Liver (tissue), 8 donors: ENCODE measurements at regions not wholly inside any gene's neighbourhood (a gene's known extent, or its start where the extent isn't known, plus 50 kb on each side); places are given as distances from the start of the nearest gene placed in this dataset.

Experiments
- DNase-seq: peaks from one replicate; pipeline ENCODE4 v3.0.0-alpha.2; 2017; ENCODE audit warnings: low spot score
- H3K27ac ChIP-seq, 2 donors: one replicate each; pipeline ENCODE4 v1.7.0; 2013; ENCODE audit warnings: inconsistent platforms in 2 of 2, low read length in 2 of 2, control low read depth in 1 of 2, low read depth in 1 of 2, mild to moderate bottlenecking in 1 of 2
- H3K27me3 ChIP-seq, 4 donors: one replicate each; pipeline versions ENCODE4 v1.6.1 to v1.7.0; 2013; ENCODE audit warnings: low read length in 3 of 4, inconsistent platforms in 1 of 4, mild to moderate bottlenecking in 1 of 4, moderate library complexity in 1 of 4; ENCODE audit not compliant: control insufficient read depth in 4 of 4, insufficient read depth in 4 of 4
- H3K36me3 ChIP-seq, 4 donors: one replicate each; pipeline versions ENCODE4 v1.6.1 to v1.7.0; 2013; ENCODE audit warnings: low read length in 3 of 4, mild to moderate bottlenecking in 3 of 4, low read depth in 1 of 4, moderate library complexity in 1 of 4; ENCODE audit not compliant: control insufficient read depth in 4 of 4, insufficient read depth in 3 of 4
- H3K4me1 ChIP-seq, 4 donors: one replicate each; pipeline versions ENCODE4 v1.6.1 to v1.7.0; 2013; ENCODE audit warnings: low read length in 3 of 4, mild to moderate bottlenecking in 3 of 4, moderate library complexity in 1 of 4; ENCODE audit not compliant: control insufficient read depth in 4 of 4, insufficient read depth in 4 of 4
- H3K4me3 ChIP-seq, 3 donors: one replicate each; pipeline versions ENCODE4 v1.6.1 to v1.7.0; 2013; ENCODE audit warnings: low read length in 3 of 3, control low read depth in 1 of 3, low read depth in 1 of 3, mild to moderate bottlenecking in 1 of 3
- H3K9ac ChIP-seq, 2 donors: one replicate each; pipeline ENCODE4 v1.7.0; 2013; ENCODE audit warnings: low read length in 2 of 2, mild to moderate bottlenecking in 2 of 2, moderate library complexity in 2 of 2, control low read depth in 1 of 2, low read depth in 1 of 2
- H3K9me3 ChIP-seq, 4 donors: one replicate each; pipeline versions ENCODE4 v1.6.1 to v1.7.0; 2013; ENCODE audit warnings: low read length in 3 of 4; ENCODE audit not compliant: control insufficient read depth in 4 of 4
- ATF3 ChIP-seq: IDR thresholded peaks from 2 replicates; pipeline ENCODE4 v1.6.1; 2016; ENCODE audit warnings: antibody characterized with exemption
- CTCF ChIP-seq: fragments of 150-350 bp; IDR thresholded peaks from 2 replicates; pipeline ENCODE4 v1.5.1; 2017; ENCODE audit warnings: improper control_type of control experiment, low read depth, low read length; ENCODE audit not compliant: missing input control
- EGR1 ChIP-seq, 2 donors: IDR thresholded peaks; 2 replicates each; pipeline ENCODE4 v1.6.1; 2016 to 2018; ENCODE audit warnings: antibody characterized with exemption in 2 of 2, low read depth in 2 of 2
- FOXA1 ChIP-seq: IDR thresholded peaks from 2 replicates; pipeline ENCODE4 v1.6.1; 2016; ENCODE audit warnings: antibody characterized with exemption
- FOXA2 ChIP-seq: IDR thresholded peaks from 2 replicates; pipeline ENCODE4 v1.6.1; 2016; ENCODE audit warnings: antibody characterized with exemption
- GABPA ChIP-seq, 2 donors: IDR thresholded peaks in 1 of 2; conservative IDR thresholded peaks in 1 of 2; 2 replicates each; pipeline ENCODE4 v1.6.1; 2016; ENCODE audit warnings: antibody characterized with exemption in 2 of 2, mild to moderate bottlenecking in 1 of 2, moderate library complexity in 1 of 2
- HNF4A ChIP-seq, 2 donors: conservative IDR thresholded peaks; 2 replicates each; pipeline ENCODE4 v1.6.1; 2016; ENCODE audit warnings: antibody characterized with exemption in 2 of 2, mild to moderate bottlenecking in 2 of 2
- HNF4G ChIP-seq: IDR thresholded peaks from 2 replicates; pipeline ENCODE4 v1.6.1; 2016; ENCODE audit warnings: antibody characterized with exemption
- MAX ChIP-seq: IDR thresholded peaks from 2 replicates; pipeline ENCODE4 v1.6.1; 2016; ENCODE audit warnings: antibody characterized with exemption
- NR2F2 ChIP-seq: IDR thresholded peaks from 2 replicates; pipeline ENCODE4 v1.6.1; 2016; ENCODE audit warnings: antibody characterized with exemption
- RAD21 ChIP-seq, 2 donors: IDR thresholded peaks; 2 replicates each; pipeline ENCODE4 v1.6.1; 2016; ENCODE audit warnings: antibody characterized with exemption in 2 of 2, mild to moderate bottlenecking in 2 of 2
- REST ChIP-seq: IDR thresholded peaks from 2 replicates; pipeline ENCODE4 v1.6.1; 2016; ENCODE audit warnings: antibody characterized with exemption, mild to moderate bottlenecking
- RXRA ChIP-seq, 2 donors: IDR thresholded peaks; 2 replicates each; pipeline ENCODE4 v1.6.1; 2017 to 2018; ENCODE audit warnings: antibody characterized with exemption in 2 of 2, mild to moderate bottlenecking in 1 of 2
- TAF1 ChIP-seq: conservative IDR thresholded peaks from 2 replicates; pipeline ENCODE4 v1.6.1; 2016; ENCODE audit warnings: antibody characterized with exemption, mild to moderate bottlenecking
- YY1 ChIP-seq: IDR thresholded peaks from 2 replicates; pipeline ENCODE4 v1.6.1; 2016; ENCODE audit warnings: antibody characterized with exemption, mild to moderate bottlenecking
- ZBTB33 ChIP-seq: IDR thresholded peaks from 2 replicates; pipeline ENCODE4 v1.6.1; 2016; ENCODE audit warnings: antibody characterized with exemption
- WGBS: extraction: QIAGEN DNeasy Blood & Tissue Kit; methylation state at CpG from one replicate; pipeline ENCODE4 v1.1.7; 2013; 5-methylcytosine and 5-hydroxymethylcytosine counted together
- donor health status: healthy.
- donor health status: healthy.
- donor health status: healthy.
- donor health status: healthy.
- donor health status: healthy.

GRCh38 chr11:36775130-36775529, 177.1 kb upstream of the RAG2 start:
- Histone ChIP-seq H3K9ac (no peak overlapping the region), H3K27ac (no peak overlapping the region), H3K27me3 (peaks cover 0 to 5% (median 0%) of the 10 kb centered on the region in 4 donors), H3K4me3 (no peak overlapping the region), H3K9me3 (no peaks in the 10 kb centered on the region), H3K36me3 (no peaks in the 10 kb centered on the region), H3K4me1 (no peaks in the 10 kb centered on the region)
- 70% methylated on average over 1 of the region's 1 CpG for WGBS
- no peak for DNase-seq
- TF ChIP-seq HNF4A (conservative IDR thresholded peaks at IDR 0.05) (no peak), FOXA1 (no peak), HNF4G (no peak), FOXA2 (no peak)

GRCh38 chr11:36774603-36775002, 176.6 kb upstream of the RAG2 start:
- TF ChIP-seq CTCF (no peak), EGR1 (IDR thresholded peaks at IDR 0.05; ENCODE audit: low read depth in 2 of 2) (no peak), HNF4G (no peak), HNF4A (conservative IDR thresholded peaks at IDR 0.05) (no peak), MAX (no peak)
- no peak overlapping the region for H3K4me3 ChIP-seq
- H3K9me3 ChIP-seq, result no peaks in the 10 kb centered on the region
- H3K36me3 ChIP-seq, result no peaks in the 10 kb centered on the region
- WGBS, result 52% methylated on average over 1 of the region's 1 CpG
- no peak overlapping the region for H3K9ac ChIP-seq
- H3K4me1 ChIP-seq, result no peaks in the 10 kb centered on the region
- H3K27ac ChIP-seq, result no peak overlapping the region
- H3K27me3 ChIP-seq, result peaks cover 0 to 7% (median 0%) of the 10 kb centered on the region in 4 donors
- DNase-seq, result no peak

- no peak overlapping the region for H3K4me3 ChIP-seq
- H3K9ac ChIP-seq, result no peak overlapping the region
- TF ChIP-seq RAD21 (IDR thresholded peaks at IDR 0.05), result no peak
- TF ChIP-seq CTCF, result no peak
- no peak for TF ChIP-seq TAF1
- no peak for TF ChIP-seq ATF3
- no peak for TF ChIP-seq MAX
- TF ChIP-seq RXRA (IDR thresholded peaks at IDR 0.05), result no peak
- TF ChIP-seq FOXA2, result no peak
- TF ChIP-seq HNF4G, result no peak
- TF ChIP-seq YY1, result no peak
- TF ChIP-seq EGR1 (IDR thresholded peaks at IDR 0.05; ENCODE audit: low read depth in 2 of 2), result no peak
- no peak for TF ChIP-seq FOXA1
- TF ChIP-seq NR2F2, result no peak
- no peak for TF ChIP-seq REST
- no peak for TF ChIP-seq ZBTB33
- TF ChIP-seq GABPA (IDR thresholded peaks at IDR 0.05 in 1 of 2, conservative IDR thresholded peaks at IDR 0.05 in 1 of 2), result no peak
- TF ChIP-seq HNF4A (conservative IDR thresholded peaks at IDR 0.05), result no peak
- no peaks in the 10 kb centered on the region for H3K4me1 ChIP-seq
- WGBS, result 11% methylated on average over 1 of the region's 1 CpG
- H3K9me3 ChIP-seq, result peaks cover 0 to 1% (median 0%) of the 10 kb centered on the region in 4 donors
- no peaks in the 10 kb centered on the region for H3K36me3 ChIP-seq
- DNase-seq, result no peak
- no peaks in the 10 kb centered on the region for H3K27me3 ChIP-seq
- H3K27ac ChIP-seq, result no peak overlapping the region
Measured at GRCh38 chr11:36763187-36763586, 165.2 kb upstream of the RAG2 start.
